Calu3 (cell line): ENCODE measurements at regions not wholly inside any gene's neighbourhood (a gene's known extent, or its start where the extent isn't known, plus 50 kb on each side); places are given as distances from the start of the nearest gene placed in this dataset.
"Not testable (repeated sequence)": the region's sequence is repeated elsewhere in the genome, so short reads cannot be mapped to it uniquely, and the experiment has no call there.

Experiments used
- BruUV-seq: library from RNA; stranded (reverse); fragments of 400-500 nt; replicated peaks from 2 replicates; lab custom pipeline; 2021; lab: Mats Ljungman, UMichigan
- CTCF ChIA-PET: fragments of 300-600 bp; sonication (Branson Sonifier 250); formaldehyde crosslinking; loops from one replicate; lab custom pipeline; 2022; ENCODE audit warnings: antibody characterized with exemption; lab: Charles Lee
- DNase-seq: peaks from one replicate; pipeline ENCODE4 v3.0.0; 2022
- H3K27ac Mint-ChIP-seq: one replicate; pipeline ENCODE4 v1.8.0; 2022; ENCODE audit warnings: mixed read lengths; ENCODE audit not compliant: unreplicated experiment
- H3K27me3 Mint-ChIP-seq: one replicate; pipeline ENCODE4 v1.8.0; 2022; ENCODE audit warnings: mixed read lengths; ENCODE audit not compliant: unreplicated experiment
- H3K36me3 Mint-ChIP-seq: one replicate; pipeline ENCODE4 v1.8.0; 2022; ENCODE audit warnings: mild to moderate bottlenecking, moderate library complexity, mixed read lengths; ENCODE audit not compliant: insufficient read depth, unreplicated experiment
- H3K4me1 Mint-ChIP-seq: one replicate; pipeline ENCODE4 v1.8.0; 2022; ENCODE audit warnings: mild to moderate bottlenecking, low read depth, mixed read lengths; ENCODE audit not compliant: unreplicated experiment
- H3K4me3 Mint-ChIP-seq: one replicate; pipeline ENCODE4 v1.8.0; 2022; ENCODE audit warnings: mild to moderate bottlenecking, low read depth, moderate library complexity, mixed read lengths; ENCODE audit not compliant: unreplicated experiment
- H3K9me3 Mint-ChIP-seq: one replicate; pipeline ENCODE4 v1.8.0; 2022; ENCODE audit warnings: low read depth, mixed read lengths; ENCODE audit not compliant: unreplicated experiment
- CTCF ChIP-seq: fragments of 200-600 bp; IDR thresholded peaks from one replicate; pipeline ENCODE4 v1.8.0; 2022; ENCODE audit warnings: antibody characterized with exemption; ENCODE audit not compliant: unreplicated experiment
- intact Hi-C: fragments of 100-400 bp; cut with micrococcal nuclease; formaldehyde crosslinking; loops from one replicate; pipeline ENCODE4 v1.10.0; 2022; ENCODE audit not compliant: unreplicated experiment

- no peaks in the 10 kb centered on the region for H3K27me3 Mint-ChIP-seq
- peak; percentile 3 for DNase-seq
- CTCF ChIA-PET = interaction anchor here (1.2 kb wide), 1 partner anchor 9 kb away, joined by 3 read pairs; no protein-coding TSS in a partner anchor
- H3K4me3 Mint-ChIP-seq = peak overlapping the region; percentile 73
- no TSS peak for BruUV-seq
- H3K9me3 Mint-ChIP-seq = no peaks in the 10 kb centered on the region
- H3K27ac Mint-ChIP-seq = no peak overlapping the region
- H3K4me1 Mint-ChIP-seq = no peaks in the 10 kb centered on the region
- TF ChIP-seq CTCF = no peak
- intact Hi-C loops = no loop called here
- H3K36me3 Mint-ChIP-seq = peaks cover 9% of the 10 kb centered on the region
Observed at GRCh38 chr15:34514251-34514670, 69.2 kb downstream of the GOLGA8B start.

- Mint-ChIP-seq H3K27ac (no peak overlapping the region), H3K4me3 (no peak overlapping the region), H3K27me3 (no peaks in the 10 kb centered on the region), H3K9me3 (no peaks in the 10 kb centered on the region), H3K4me1 (no peaks in the 10 kb centered on the region), H3K36me3 (peaks cover 9% of the 10 kb centered on the region)
- BruUV-seq = no TSS peak
- TF ChIP-seq CTCF = no peak
- CTCF ChIA-PET = no interaction called here
- DNase-seq = no peak
- intact Hi-C loops = no loop called here
Observed at GRCh38 chr15:34512628-34513027, 70.8 kb downstream of the GOLGA8B start.

- H3K4me1 Mint-ChIP-seq = no peaks in the 10 kb centered on the region
- H3K27me3 Mint-ChIP-seq = peaks cover 18% of the 10 kb centered on the region
- intact Hi-C loops = no loop called here
- CTCF ChIA-PET = no interaction called here
- no peak overlapping the region for H3K4me3 Mint-ChIP-seq
- H3K36me3 Mint-ChIP-seq = no peaks in the 10 kb centered on the region
- TF ChIP-seq CTCF = no peak
- DNase-seq = no peak
- H3K27ac Mint-ChIP-seq = no peak overlapping the region
- no TSS peak for BruUV-seq
- H3K9me3 Mint-ChIP-seq = no peaks in the 10 kb centered on the region
Observed at GRCh38 chr15:34501131-34501530, 63.5 kb upstream of the GOLGA8A start.

- no peak overlapping the region for H3K27ac Mint-ChIP-seq
- peaks cover 18% of the 10 kb centered on the region for H3K27me3 Mint-ChIP-seq
- no peaks in the 10 kb centered on the region for H3K36me3 Mint-ChIP-seq
- intact Hi-C loops = no loop called here
- H3K9me3 Mint-ChIP-seq = no peaks in the 10 kb centered on the region
- no peak for DNase-seq
- no peaks in the 10 kb centered on the region for H3K4me1 Mint-ChIP-seq
- CTCF ChIA-PET = no interaction called here
- TF ChIP-seq CTCF = no peak
- H3K4me3 Mint-ChIP-seq = no peak overlapping the region
- no TSS peak for BruUV-seq
Observed at GRCh38 chr15:34496207-34496995, 58.8 kb upstream of the GOLGA8A start.

- H3K9me3 Mint-ChIP-seq, H3K4me1 Mint-ChIP-seq, intact Hi-C loops, H3K27ac Mint-ChIP-seq, H3K4me3 Mint-ChIP-seq, H3K36me3 Mint-ChIP-seq, DNase-seq, CTCF ChIA-PET, BruUV-seq: not testable (repeated sequence)
- H3K27me3 Mint-ChIP-seq = peaks cover 17% of the 10 kb centered on the region
Observed at GRCh38 chr15:34495707-34496106, 58.1 kb upstream of the GOLGA8A start.
